ENCODE measurements at regions not wholly inside any gene's neighbourhood (a gene's known extent, or its start where the extent isn't known, plus 50 kb on each side); places are given as distances from the start of the nearest gene placed in this dataset.

DNA sequence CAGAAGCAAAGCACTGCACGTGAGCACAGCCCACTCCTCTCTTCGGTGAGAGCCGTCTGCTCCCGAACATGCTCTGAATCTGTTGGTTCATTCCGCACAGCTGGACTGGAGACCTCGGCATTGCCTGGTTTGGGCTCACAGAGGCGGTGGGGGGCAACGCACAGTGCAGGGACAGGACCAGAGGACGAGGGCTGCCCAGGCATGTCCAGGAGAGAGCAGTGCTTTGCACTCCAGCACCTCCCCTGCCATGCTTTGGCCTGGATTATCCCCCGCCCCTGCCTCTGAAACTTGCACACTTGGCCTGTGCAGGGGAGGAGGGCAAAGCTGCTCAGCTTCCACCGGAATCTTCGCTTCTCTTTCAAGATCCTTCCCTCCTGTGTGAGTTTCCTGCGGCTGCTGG, 536.5 kb downstream of the BRD1 start:
- TF ChIP-seq EGR1 (IDR thresholded peaks at IDR 0.05; ENCODE audit: low read depth) (no peak), POLR2A (IDR thresholded peaks at IDR 0.05; ENCODE audit: borderline replicate concordance, extremely low read depth, insufficient read depth, insufficient read length) (no peak), EZH2 (IDR thresholded peaks at IDR 0.05) (no peak), POLR2AphosphoS5 (IDR thresholded peaks at IDR 0.05; ENCODE audit: low read depth, low read length) (no peak), ZNF274 (IDR thresholded peaks at IDR 0.05; ENCODE audit: low read depth, low read length) (no peak), ZFX (IDR thresholded peaks at IDR 0.05) (no peak), RAD21 (IDR thresholded peaks at IDR 0.05; ENCODE audit: low read depth) (no peak), JUND (IDR thresholded peaks at IDR 0.05) (no peak), SIN3A (IDR thresholded peaks at IDR 0.05; ENCODE audit: low read depth) (no peak), YY1 (IDR thresholded peaks at IDR 0.05; ENCODE audit: extremely low read depth, insufficient replicate concordance, low read depth, low read length) (no peak)
- TF ChIP-seq, protein P1, sequence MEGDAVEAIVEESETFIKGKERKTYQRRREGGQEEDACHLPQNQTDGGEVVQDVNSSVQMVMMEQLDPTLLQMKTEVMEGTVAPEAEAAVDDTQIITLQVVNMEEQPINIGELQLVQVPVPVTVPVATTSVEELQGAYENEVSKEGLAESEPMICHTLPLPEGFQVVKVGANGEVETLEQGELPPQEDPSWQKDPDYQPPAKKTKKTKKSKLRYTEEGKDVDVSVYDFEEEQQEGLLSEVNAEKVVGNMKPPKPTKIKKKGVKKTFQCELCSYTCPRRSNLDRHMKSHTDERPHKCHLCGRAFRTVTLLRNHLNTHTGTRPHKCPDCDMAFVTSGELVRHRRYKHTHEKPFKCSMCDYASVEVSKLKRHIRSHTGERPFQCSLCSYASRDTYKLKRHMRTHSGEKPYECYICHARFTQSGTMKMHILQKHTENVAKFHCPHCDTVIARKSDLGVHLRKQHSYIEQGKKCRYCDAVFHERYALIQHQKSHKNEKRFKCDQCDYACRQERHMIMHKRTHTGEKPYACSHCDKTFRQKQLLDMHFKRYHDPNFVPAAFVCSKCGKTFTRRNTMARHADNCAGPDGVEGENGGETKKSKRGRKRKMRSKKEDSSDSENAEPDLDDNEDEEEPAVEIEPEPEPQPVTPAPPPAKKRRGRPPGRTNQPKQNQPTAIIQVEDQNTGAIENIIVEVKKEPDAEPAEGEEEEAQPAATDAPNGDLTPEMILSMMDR (IDR thresholded peaks at IDR 0.05 in 2 of 3, conservative IDR thresholded peaks at IDR 0.05 in 1 of 3; ENCODE audit: borderline replicate concordance in 1 of 3, insufficient read depth in 1 of 3, low read depth in 2 of 3, low read length in 2 of 3), result no peak
- TF ChIP-seq, protein P2, sequence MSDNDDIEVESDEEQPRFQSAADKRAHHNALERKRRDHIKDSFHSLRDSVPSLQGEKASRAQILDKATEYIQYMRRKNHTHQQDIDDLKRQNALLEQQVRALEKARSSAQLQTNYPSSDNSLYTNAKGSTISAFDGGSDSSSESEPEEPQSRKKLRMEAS (IDR thresholded peaks at IDR 0.05), result no peak
